A549 (cell line): ENCODE measurements at regions not wholly inside any gene's neighbourhood (a gene's known extent, or its start where the extent isn't known, plus 50 kb on each side); places are given as distances from the start of the nearest gene placed in this dataset.

Source experiments
- BHLHE40 ChIP-seq: IDR thresholded peaks from 2 replicates; pipeline ENCODE4 v1.6.1; 2012; ENCODE audit warnings: low read depth, low read length, inconsistent platforms
- EP300 ChIP-seq, 2 experiments: fragments of >200 bp; sonication (Bioruptor Twin); formaldehyde crosslinking; IDR thresholded peaks; 2 replicates in 1 of 2; 3 replicates in 1 of 2; pipeline ENCODE4 v1.6.1; 2016 to 2017
- MAFK ChIP-seq: fragments of 450-650 bp; IDR thresholded peaks from 2 replicates; pipeline ENCODE4 v1.6.1; 2014; ENCODE audit not compliant: partially characterized antibody
- NPAS2 ChIP-seq: fragments of 250-450 bp; sonication (Bioruptor Pico); IDR thresholded peaks from 2 replicates; pipeline ENCODE4 v1.8.0; 2022; ENCODE audit warnings: mild to moderate bottlenecking, moderate library complexity, borderline replicate concordance
- POLR2A ChIP-seq: IDR thresholded peaks from 2 replicates; pipeline ENCODE4 v1.6.1; 2012; ENCODE audit warnings: mild to moderate bottlenecking, low read length
- RAD21 ChIP-seq, 2 experiments: fragments of >200 bp in 1 of 2; sonication (Bioruptor Twin) in 1 of 2; formaldehyde crosslinking in 1 of 2; IDR thresholded peaks in 1 of 2; conservative IDR thresholded peaks in 1 of 2; 2 replicates in 1 of 2; 3 replicates in 1 of 2; pipeline ENCODE4 v1.6.1; 2012 to 2018; ENCODE audit warnings: inconsistent platforms in 1 of 2
- RFX5 ChIP-seq: fragments of 450-650 bp; IDR thresholded peaks from 2 replicates; pipeline ENCODE4 v1.7.1; 2014; ENCODE audit warnings: antibody characterized with exemption, mild to moderate bottlenecking, moderate library complexity
- SMC3 ChIP-seq: fragments of >200 bp; sonication (Bioruptor Twin); formaldehyde crosslinking; IDR thresholded peaks from 3 replicates; pipeline ENCODE4 v1.6.1; 2018; ENCODE audit warnings: inconsistent platforms
- ZC3H11A ChIP-seq: fragments of 450-650 bp; IDR thresholded peaks from 2 replicates; pipeline ENCODE4 v1.6.1; 2014; ENCODE audit warnings: antibody characterized with exemption, mild to moderate bottlenecking
- TF ChIP-seq, protein P1 (sequence below): fragments of >200 bp; sonication (Bioruptor Twin); formaldehyde crosslinking; IDR thresholded peaks from 3 replicates; pipeline ENCODE4 v1.6.1; 2016
- TF ChIP-seq, protein P2 (sequence below): fragments of >200 bp; sonication (Bioruptor Twin); formaldehyde crosslinking; IDR thresholded peaks from 3 replicates; pipeline ENCODE4 v1.5.1; 2016
- TF ChIP-seq, protein P3 (sequence below): IDR thresholded peaks from 2 replicates; pipeline ENCODE4 v1.6.1; 2012
- TF ChIP-seq, protein P4 (sequence below): fragments of 150-350 bp; IDR thresholded peaks from 2 replicates; pipeline ENCODE4 v1.6.1; 2014; ENCODE audit warnings: low read depth, mild to moderate bottlenecking, low read length

DNA sequence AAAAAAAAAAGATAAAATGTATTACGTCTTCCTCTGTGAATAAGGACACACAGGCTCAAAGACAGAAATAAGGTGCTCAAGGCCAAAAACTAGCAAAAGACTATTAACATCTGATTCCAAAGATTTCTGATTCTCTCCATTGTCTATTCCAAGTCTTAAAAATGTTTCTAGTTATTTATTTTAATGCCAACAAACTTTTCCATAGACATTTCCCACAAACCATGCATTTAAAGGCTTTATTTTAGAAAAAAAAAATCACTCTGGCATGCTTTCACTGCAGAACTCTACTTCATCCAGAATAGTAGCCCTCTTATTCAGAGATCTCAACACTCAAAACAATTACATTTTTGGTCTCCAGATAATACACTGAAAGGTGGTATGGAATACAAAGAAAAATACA lies 545.0 kb upstream of the TENM3 start:
- TF ChIP-seq, protein P1, sequence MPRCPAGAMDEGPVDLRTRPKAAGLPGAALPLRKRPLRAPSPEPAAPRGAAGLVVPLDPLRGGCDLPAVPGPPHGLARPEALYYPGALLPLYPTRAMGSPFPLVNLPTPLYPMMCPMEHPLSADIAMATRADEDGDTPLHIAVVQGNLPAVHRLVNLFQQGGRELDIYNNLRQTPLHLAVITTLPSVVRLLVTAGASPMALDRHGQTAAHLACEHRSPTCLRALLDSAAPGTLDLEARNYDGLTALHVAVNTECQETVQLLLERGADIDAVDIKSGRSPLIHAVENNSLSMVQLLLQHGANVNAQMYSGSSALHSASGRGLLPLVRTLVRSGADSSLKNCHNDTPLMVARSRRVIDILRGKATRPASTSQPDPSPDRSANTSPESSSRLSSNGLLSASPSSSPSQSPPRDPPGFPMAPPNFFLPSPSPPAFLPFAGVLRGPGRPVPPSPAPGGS, result no peak
- TF ChIP-seq, protein P2, sequence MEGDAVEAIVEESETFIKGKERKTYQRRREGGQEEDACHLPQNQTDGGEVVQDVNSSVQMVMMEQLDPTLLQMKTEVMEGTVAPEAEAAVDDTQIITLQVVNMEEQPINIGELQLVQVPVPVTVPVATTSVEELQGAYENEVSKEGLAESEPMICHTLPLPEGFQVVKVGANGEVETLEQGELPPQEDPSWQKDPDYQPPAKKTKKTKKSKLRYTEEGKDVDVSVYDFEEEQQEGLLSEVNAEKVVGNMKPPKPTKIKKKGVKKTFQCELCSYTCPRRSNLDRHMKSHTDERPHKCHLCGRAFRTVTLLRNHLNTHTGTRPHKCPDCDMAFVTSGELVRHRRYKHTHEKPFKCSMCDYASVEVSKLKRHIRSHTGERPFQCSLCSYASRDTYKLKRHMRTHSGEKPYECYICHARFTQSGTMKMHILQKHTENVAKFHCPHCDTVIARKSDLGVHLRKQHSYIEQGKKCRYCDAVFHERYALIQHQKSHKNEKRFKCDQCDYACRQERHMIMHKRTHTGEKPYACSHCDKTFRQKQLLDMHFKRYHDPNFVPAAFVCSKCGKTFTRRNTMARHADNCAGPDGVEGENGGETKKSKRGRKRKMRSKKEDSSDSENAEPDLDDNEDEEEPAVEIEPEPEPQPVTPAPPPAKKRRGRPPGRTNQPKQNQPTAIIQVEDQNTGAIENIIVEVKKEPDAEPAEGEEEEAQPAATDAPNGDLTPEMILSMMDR, result no peak
- TF ChIP-seq, protein P3, sequence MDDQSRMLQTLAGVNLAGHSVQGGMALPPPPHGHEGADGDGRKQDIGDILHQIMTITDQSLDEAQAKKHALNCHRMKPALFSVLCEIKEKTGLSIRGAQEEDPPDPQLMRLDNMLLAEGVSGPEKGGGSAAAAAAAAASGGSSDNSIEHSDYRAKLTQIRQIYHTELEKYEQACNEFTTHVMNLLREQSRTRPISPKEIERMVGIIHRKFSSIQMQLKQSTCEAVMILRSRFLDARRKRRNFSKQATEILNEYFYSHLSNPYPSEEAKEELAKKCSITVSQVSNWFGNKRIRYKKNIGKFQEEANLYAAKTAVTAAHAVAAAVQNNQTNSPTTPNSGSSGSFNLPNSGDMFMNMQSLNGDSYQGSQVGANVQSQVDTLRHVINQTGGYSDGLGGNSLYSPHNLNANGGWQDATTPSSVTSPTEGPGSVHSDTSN, result no peak
- TF ChIP-seq MAFK (no peak), SMC3 (no peak), POLR2A (no peak), RAD21 (conservative IDR thresholded peaks at IDR 0.05 in 1 of 2, IDR thresholded peaks at IDR 0.05 in 1 of 2) (no peak), RFX5 (no peak), EP300 (IDR thresholded peaks at IDR 0.05) (no peak), BHLHE40 (no peak), ZC3H11A (no peak), NPAS2 (CRISPR knock-in tag) (no peak)
- TF ChIP-seq, protein P4, sequence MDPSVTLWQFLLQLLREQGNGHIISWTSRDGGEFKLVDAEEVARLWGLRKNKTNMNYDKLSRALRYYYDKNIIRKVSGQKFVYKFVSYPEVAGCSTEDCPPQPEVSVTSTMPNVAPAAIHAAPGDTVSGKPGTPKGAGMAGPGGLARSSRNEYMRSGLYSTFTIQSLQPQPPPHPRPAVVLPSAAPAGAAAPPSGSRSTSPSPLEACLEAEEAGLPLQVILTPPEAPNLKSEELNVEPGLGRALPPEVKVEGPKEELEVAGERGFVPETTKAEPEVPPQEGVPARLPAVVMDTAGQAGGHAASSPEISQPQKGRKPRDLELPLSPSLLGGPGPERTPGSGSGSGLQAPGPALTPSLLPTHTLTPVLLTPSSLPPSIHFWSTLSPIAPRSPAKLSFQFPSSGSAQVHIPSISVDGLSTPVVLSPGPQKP, result no peak
